ENCODE measurements at regions not wholly inside any gene's neighbourhood (a gene's known extent, or its start where the extent isn't known, plus 50 kb on each side); places are given as distances from the start of the nearest gene placed in this dataset.

- Histone ChIP-seq H3K27ac (ENCODE audit: low read depth, low read length, poor library complexity, severe bottlenecking) (no peak overlapping the region), H3K9me2 (ENCODE audit: insufficient read depth, low read length) (no peaks in the 10 kb centered on the region), H3K79me2 (ENCODE audit: insufficient read depth, low read depth, low read length) (no peaks in the 10 kb centered on the region), H3K4me1 (ENCODE audit: insufficient read depth, low read length, poor library complexity, severe bottlenecking) (no peaks in the 10 kb centered on the region), H2AFZ (ENCODE audit: low read length) (no peak overlapping the region), H4K20me1 (ENCODE audit: insufficient read depth, low read length) (no peaks in the 10 kb centered on the region), H3K4me2 (ENCODE audit: low read length) (no peak overlapping the region), H3K9me3 (ENCODE audit: low read length) (no peaks in the 10 kb centered on the region), H3K4me3 (ENCODE audit: low read depth, low read length, poor library complexity, severe bottlenecking) (no peak overlapping the region), H3K36me3 (ENCODE audit: insufficient read depth, low read length) (no peaks in the 10 kb centered on the region)
- intact Hi-C loops (cut with micrococcal nuclease; ENCODE audit: unreplicated experiment), result no loop called here
- POLR2A ChIA-PET, result interaction anchor here (0.6 to 1.3 kb wide), 3 partner anchors 9 to 298 kb away, joined by 3 read pairs; no protein-coding TSS in a partner anchor
- TF ChIP-seq CTCF (conservative IDR thresholded peaks at IDR 0.05; ENCODE audit: low read length) (no peak), EZH2phosphoT487 (IDR thresholded peaks at IDR 0.05; ENCODE audit: borderline replicate concordance, low read depth, low read length) (no peak)
- no peak for DNase-seq (ENCODE audit: low spot score)
- no TSS peak for BruUV-seq (replicated peaks)
- CTCF ChIA-PET (ENCODE audit: unreplicated experiment), result no interaction called here
These were observed 643.2 kb upstream of the PIK3C3 start for GRCh38 chr18:41311571-41312547.

GRCh38 chr18:41297740-41298139 is 657.3 kb upstream of the PIK3C3 start:
- intact Hi-C loops (cut with micrococcal nuclease; ENCODE audit: unreplicated experiment), result no loop called here
- H3K27ac ChIP-seq (ENCODE audit: low read depth, low read length, poor library complexity, severe bottlenecking), result no peak overlapping the region
- H4K20me1 ChIP-seq (ENCODE audit: insufficient read depth, low read length), result no peaks in the 10 kb centered on the region
- no peak for DNase-seq (ENCODE audit: low spot score)
- no peaks in the 10 kb centered on the region for H3K79me2 ChIP-seq (ENCODE audit: insufficient read depth, low read depth, low read length)
- H3K4me2 ChIP-seq (ENCODE audit: low read length), result no peak overlapping the region
- no peak for TF ChIP-seq EZH2phosphoT487 (IDR thresholded peaks at IDR 0.05; ENCODE audit: borderline replicate concordance, low read depth, low read length)
- TF ChIP-seq CTCF (conservative IDR thresholded peaks at IDR 0.05; ENCODE audit: low read length), result no peak
- H2AFZ ChIP-seq (ENCODE audit: low read length), result no peak overlapping the region
- H3K36me3 ChIP-seq (ENCODE audit: insufficient read depth, low read length), result no peaks in the 10 kb centered on the region
- CTCF ChIA-PET (ENCODE audit: unreplicated experiment), result no interaction called here
- POLR2A ChIA-PET, result no interaction called here
- H3K9me3 ChIP-seq (ENCODE audit: low read length), result no peaks in the 10 kb centered on the region
- H3K4me1 ChIP-seq (ENCODE audit: insufficient read depth, low read length, poor library complexity, severe bottlenecking), result no peaks in the 10 kb centered on the region
- no peaks in the 10 kb centered on the region for H3K9me2 ChIP-seq (ENCODE audit: insufficient read depth, low read length)
- BruUV-seq (replicated peaks), result no TSS peak
- no peak overlapping the region for H3K4me3 ChIP-seq (ENCODE audit: low read depth, low read length, poor library complexity, severe bottlenecking)

- intact Hi-C loops (cut with micrococcal nuclease; ENCODE audit: unreplicated experiment), result no loop called here
- CTCF ChIA-PET (ENCODE audit: unreplicated experiment), result no interaction called here
- no peak overlapping the region for H3K27ac ChIP-seq (ENCODE audit: low read depth, low read length, poor library complexity, severe bottlenecking)
These were observed 685.7 kb upstream of the PIK3C3 start for GRCh38 chr18:41269294-41269693.

More at GRCh38 chr18:41269294-41269693, 685.7 kb upstream of the PIK3C3 start:
- Histone ChIP-seq H3K4me3 (ENCODE audit: low read depth, low read length, poor library complexity, severe bottlenecking) (no peak overlapping the region), H3K9me3 (ENCODE audit: low read length) (no peaks in the 10 kb centered on the region), H3K36me3 (ENCODE audit: insufficient read depth, low read length) (no peaks in the 10 kb centered on the region), H3K9me2 (ENCODE audit: insufficient read depth, low read length) (no peaks in the 10 kb centered on the region), H3K4me2 (ENCODE audit: low read length) (no peak overlapping the region), H2AFZ (ENCODE audit: low read length) (no peak overlapping the region), H3K79me2 (ENCODE audit: insufficient read depth, low read depth, low read length) (no peaks in the 10 kb centered on the region), H4K20me1 (ENCODE audit: insufficient read depth, low read length) (no peaks in the 10 kb centered on the region), H3K4me1 (ENCODE audit: insufficient read depth, low read length, poor library complexity, severe bottlenecking) (no peaks in the 10 kb centered on the region)
- DNase-seq (ENCODE audit: low spot score), result no peak
- no peak for TF ChIP-seq CTCF (conservative IDR thresholded peaks at IDR 0.05; ENCODE audit: low read length)
- no TSS peak for BruUV-seq (replicated peaks)
- POLR2A ChIA-PET, result interaction anchor here (0.8 kb wide), 1 partner anchor 1463 kb away, joined by 4 read pairs; no protein-coding TSS in a partner anchor
